ENCODE measurements at regions not wholly inside any gene's neighbourhood (a gene's known extent, or its start where the extent isn't known, plus 50 kb on each side); places are given as distances from the start of the nearest gene placed in this dataset.

- TF ChIP-seq, protein P1, sequence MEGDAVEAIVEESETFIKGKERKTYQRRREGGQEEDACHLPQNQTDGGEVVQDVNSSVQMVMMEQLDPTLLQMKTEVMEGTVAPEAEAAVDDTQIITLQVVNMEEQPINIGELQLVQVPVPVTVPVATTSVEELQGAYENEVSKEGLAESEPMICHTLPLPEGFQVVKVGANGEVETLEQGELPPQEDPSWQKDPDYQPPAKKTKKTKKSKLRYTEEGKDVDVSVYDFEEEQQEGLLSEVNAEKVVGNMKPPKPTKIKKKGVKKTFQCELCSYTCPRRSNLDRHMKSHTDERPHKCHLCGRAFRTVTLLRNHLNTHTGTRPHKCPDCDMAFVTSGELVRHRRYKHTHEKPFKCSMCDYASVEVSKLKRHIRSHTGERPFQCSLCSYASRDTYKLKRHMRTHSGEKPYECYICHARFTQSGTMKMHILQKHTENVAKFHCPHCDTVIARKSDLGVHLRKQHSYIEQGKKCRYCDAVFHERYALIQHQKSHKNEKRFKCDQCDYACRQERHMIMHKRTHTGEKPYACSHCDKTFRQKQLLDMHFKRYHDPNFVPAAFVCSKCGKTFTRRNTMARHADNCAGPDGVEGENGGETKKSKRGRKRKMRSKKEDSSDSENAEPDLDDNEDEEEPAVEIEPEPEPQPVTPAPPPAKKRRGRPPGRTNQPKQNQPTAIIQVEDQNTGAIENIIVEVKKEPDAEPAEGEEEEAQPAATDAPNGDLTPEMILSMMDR (IDR thresholded peaks at IDR 0.05), result no peak
- no peak for TF ChIP-seq POLR2A (IDR thresholded peaks at IDR 0.05)
Observed at GRCh38 chr5:97839341-97840086, 656.5 kb upstream of the RIOK2 start.
